ENCODE measurements at regions not wholly inside any gene's neighbourhood (a gene's known extent, or its start where the extent isn't known, plus 50 kb on each side); places are given as distances from the start of the nearest gene placed in this dataset.

GRCh38 chr10:78199759-78200158 lies 166.1 kb downstream of the RPS24 start:
- Mint-ChIP-seq H3K4me1 (ENCODE audit: low read depth, unreplicated experiment) (no peaks in the 10 kb centered on the region), H3K36me3 (ENCODE audit: insufficient read depth, unreplicated experiment) (no peaks in the 10 kb centered on the region), H3K4me3 (ENCODE audit: low read depth, unreplicated experiment) (no peak overlapping the region), H3K9me3 (ENCODE audit: low read depth, unreplicated experiment) (no peaks in the 10 kb centered on the region), H3K27ac (ENCODE audit: unreplicated experiment) (no peak overlapping the region), H3K27me3 (ENCODE audit: unreplicated experiment) (peaks cover 43% of the 10 kb centered on the region)
- no TSS peak for BruUV-seq (replicated peaks)
- CTCF ChIA-PET: no interaction called here
- intact Hi-C loops (cut with micrococcal nuclease; ENCODE audit: unreplicated experiment): loop anchor here (10.0 kb wide), 1 partner anchor 135 kb away; no protein-coding TSS in a partner anchor
- no peak for DNase-seq
- no peak for TF ChIP-seq CTCF (IDR thresholded peaks at IDR 0.05; ENCODE audit: unreplicated experiment)

- BruUV-seq (replicated peaks): no TSS peak
- H3K4me1 Mint-ChIP-seq (ENCODE audit: low read depth, unreplicated experiment): no peaks in the 10 kb centered on the region
- CTCF ChIA-PET: no interaction called here
These were observed 167.0 kb downstream of the RPS24 start for GRCh38 chr10:78200686-78201085.

GRCh38 chr10:78202386-78202785 lies 168.7 kb downstream of the RPS24 start:
- CTCF ChIA-PET: no interaction called here
- no TSS peak for BruUV-seq (replicated peaks)
- no peak for TF ChIP-seq CTCF (IDR thresholded peaks at IDR 0.05; ENCODE audit: unreplicated experiment)
- no peak overlapping the region for H3K4me3 Mint-ChIP-seq (ENCODE audit: low read depth, unreplicated experiment)
- no peak for DNase-seq
- peaks cover 65% of the 10 kb centered on the region for H3K27me3 Mint-ChIP-seq (ENCODE audit: unreplicated experiment)
- intact Hi-C loops (cut with micrococcal nuclease; ENCODE audit: unreplicated experiment): loop anchor here (10.0 kb wide), 1 partner anchor 138 kb away; no protein-coding TSS in a partner anchor
- H3K4me1 Mint-ChIP-seq (ENCODE audit: low read depth, unreplicated experiment): no peaks in the 10 kb centered on the region
- no peak overlapping the region for H3K27ac Mint-ChIP-seq (ENCODE audit: unreplicated experiment)
- no peaks in the 10 kb centered on the region for H3K36me3 Mint-ChIP-seq (ENCODE audit: insufficient read depth, unreplicated experiment)
- H3K9me3 Mint-ChIP-seq (ENCODE audit: low read depth, unreplicated experiment): no peaks in the 10 kb centered on the region

More at GRCh38 chr10:78200686-78201085, 167.0 kb downstream of the RPS24 start:
- Mint-ChIP-seq H3K9me3 (ENCODE audit: low read depth, unreplicated experiment) (no peaks in the 10 kb centered on the region), H3K27ac (ENCODE audit: unreplicated experiment) (no peak overlapping the region), H3K27me3 (ENCODE audit: unreplicated experiment) (peaks cover 48% of the 10 kb centered on the region), H3K36me3 (ENCODE audit: insufficient read depth, unreplicated experiment) (no peaks in the 10 kb centered on the region), H3K4me3 (ENCODE audit: low read depth, unreplicated experiment) (no peak overlapping the region)
- no peak for DNase-seq
- TF ChIP-seq CTCF (IDR thresholded peaks at IDR 0.05; ENCODE audit: unreplicated experiment): no peak
- intact Hi-C loops (cut with micrococcal nuclease; ENCODE audit: unreplicated experiment): loop anchor here (10.0 kb wide), 1 partner anchor 136 kb away; no protein-coding TSS in a partner anchor

- peaks cover 83% of the 10 kb centered on the region for H3K27me3 Mint-ChIP-seq (ENCODE audit: unreplicated experiment)
- H3K4me3 Mint-ChIP-seq (ENCODE audit: low read depth, unreplicated experiment): no peak overlapping the region
- CTCF ChIA-PET: interaction anchor here (0.7 kb wide), 1 partner anchor 133 kb away, joined by 3 read pairs; no protein-coding TSS in a partner anchor
- DNase-seq: peak; percentile 33
- no peaks in the 10 kb centered on the region for H3K36me3 Mint-ChIP-seq (ENCODE audit: insufficient read depth, unreplicated experiment)
- no peak for TF ChIP-seq CTCF (IDR thresholded peaks at IDR 0.05; ENCODE audit: unreplicated experiment)
- H3K4me1 Mint-ChIP-seq (ENCODE audit: low read depth, unreplicated experiment): no peaks in the 10 kb centered on the region
- no peaks in the 10 kb centered on the region for H3K9me3 Mint-ChIP-seq (ENCODE audit: low read depth, unreplicated experiment)
- intact Hi-C loops (cut with micrococcal nuclease; ENCODE audit: unreplicated experiment): loop anchor here (10.0 kb wide), 1 partner anchor 139 kb away; no protein-coding TSS in a partner anchor
- no peak overlapping the region for H3K27ac Mint-ChIP-seq (ENCODE audit: unreplicated experiment)
- BruUV-seq (replicated peaks): no TSS peak
These were observed 170.5 kb downstream of the RPS24 start for GRCh38 chr10:78203915-78204818.
